Thyroid gland (tissue), 4 donors: ENCODE measurements at regions not wholly inside any gene's neighbourhood (a gene's known extent, or its start where the extent isn't known, plus 50 kb on each side); places are given as distances from the start of the nearest gene placed in this dataset.

Source experiments
- DNase-seq, 2 donors: peaks; one replicate each; pipeline ENCODE4 v3.0.0-alpha.2; 2019
- H3K27ac ChIP-seq, 3 donors: fragments of 200-600 bp; sonication (generic); 1 replicate in 2 of 3; 2 replicates in 1 of 3; pipeline ENCODE4 v1.5.1; 2016 to 2019; ENCODE audit warnings: mild to moderate bottlenecking in 1 of 3, moderate library complexity in 1 of 3
- H3K27me3 ChIP-seq: fragments of 200-600 bp; sonication (generic); one replicate; pipeline ENCODE4 v1.5.1; 2019
- H3K36me3 ChIP-seq, 2 donors: fragments of 200-600 bp; sonication (generic); one replicate each; pipeline ENCODE4 v1.5.1; 2016 to 2019
- H3K4me1 ChIP-seq, 2 donors: fragments of 200-600 bp; sonication (generic); one replicate each; pipeline ENCODE4 v1.5.1; 2017 to 2019
- H3K4me3 ChIP-seq, 3 donors: fragments of 200-600 bp; sonication (generic); replicated peaks in 1 of 3; 1 replicate in 2 of 3; 2 replicates in 1 of 3; pipeline ENCODE4 v1.5.1; 2016; ENCODE audit warnings: mild to moderate bottlenecking in 1 of 3
- H3K9me3 ChIP-seq: fragments of 200-600 bp; sonication (generic); one replicate; pipeline ENCODE4 v1.5.1; 2017
- CTCF ChIP-seq, 6 experiments: fragments of 200-600 bp in 3 of 6; fragments of 450-650 bp in 3 of 6; sonication (generic) in 3 of 6; IDR thresholded peaks; one replicate each; pipeline ENCODE4 v1.5.1; 2016 to 2019; ENCODE audit warnings: antibody characterized with exemption in 6 of 6, mild to moderate bottlenecking in 2 of 6, inconsistent platforms in 1 of 6, moderate library complexity in 1 of 6
- POLR2A ChIP-seq, 2 donors: fragments of 450-650 bp; IDR thresholded peaks; one replicate each; pipeline ENCODE4 v1.6.1; 2017; ENCODE audit warnings: antibody characterized with exemption in 2 of 2, mild to moderate bottlenecking in 2 of 2, moderate library complexity in 1 of 2
- WGBS, 2 donors: methylation state at CpG; one replicate each; pipeline ENCODE4 v1.1.5; 2017; 5-methylcytosine and 5-hydroxymethylcytosine counted together
- intact Hi-C: fragments of 100-400 bp; cut with DNase I; formaldehyde crosslinking; loops from one replicate; pipeline ENCODE4 v1.15.1; 2023

- DNase-seq = no peak
- intact Hi-C loops = loop anchor here (10.0 kb wide), 1 partner anchor 1809 kb away; no protein-coding TSS in a partner anchor
- Histone ChIP-seq H3K4me1 (no peaks in the 10 kb centered on the region), H3K4me3 (no peak overlapping the region), H3K36me3 (no peaks in the 10 kb centered on the region), H3K9me3 (no peaks in the 10 kb centered on the region), H3K27me3 (no peaks in the 10 kb centered on the region), H3K27ac (no peak overlapping the region)
- TF ChIP-seq POLR2A (IDR thresholded peaks at IDR 0.05) = no peak
- no peak for TF ChIP-seq CTCF (IDR thresholded peaks at IDR 0.05)
These were observed 64.0 kb upstream of the GALNT5 start for GRCh38 chr2:157193461-157193860.

GRCh38 chr2:157194097-157194688 is 63.3 kb upstream of the GALNT5 start:
- no peaks in the 10 kb centered on the region for H3K27me3 ChIP-seq
- no peaks in the 10 kb centered on the region for H3K9me3 ChIP-seq
- peak; percentile 2 to 3 for DNase-seq
- intact Hi-C loops = loop anchor here (10.0 kb wide), 1 partner anchor 1809 kb away; no protein-coding TSS in a partner anchor
- H3K36me3 ChIP-seq = no peaks in the 10 kb centered on the region
- no peaks in the 10 kb centered on the region for H3K4me1 ChIP-seq
- H3K27ac ChIP-seq = no peak overlapping the region
- H3K4me3 ChIP-seq = no peak overlapping the region
- TF ChIP-seq CTCF (IDR thresholded peaks at IDR 0.05) = peak; percentile 29 to 63 (median 48)
- TF ChIP-seq POLR2A (IDR thresholded peaks at IDR 0.05) = no peak
- 3 to 5% methylated on average over 2 of the region's 2 CpGs for WGBS, 2 donors

GRCh38 chr2:157194844-157195243 is 62.7 kb upstream of the GALNT5 start:
- H3K4me3 ChIP-seq = no peak overlapping the region
- DNase-seq = no peak
- no peaks in the 10 kb centered on the region for H3K36me3 ChIP-seq
- no peak overlapping the region for H3K27ac ChIP-seq
- WGBS, 2 donors = 85 to 86% methylated on average over 4 of the region's 4 CpGs
- TF ChIP-seq CTCF (IDR thresholded peaks at IDR 0.05) = no peak
- no peak for TF ChIP-seq POLR2A (IDR thresholded peaks at IDR 0.05)
- no peaks in the 10 kb centered on the region for H3K4me1 ChIP-seq
- intact Hi-C loops = loop anchor here (10.0 kb wide), 1 partner anchor 1810 kb away; no protein-coding TSS in a partner anchor
- H3K27me3 ChIP-seq = no peaks in the 10 kb centered on the region
- H3K9me3 ChIP-seq = no peaks in the 10 kb centered on the region

GRCh38 chr2:157196956-157197355 is 60.5 kb upstream of the GALNT5 start:
- no peak overlapping the region for H3K27ac ChIP-seq
- intact Hi-C loops = loop anchor here (10.0 kb wide), 1 partner anchor 1812 kb away; no protein-coding TSS in a partner anchor
- 74 to 75% methylated on average over 7 of the region's 7 CpGs for WGBS, 2 donors
- no peak for DNase-seq
- TF ChIP-seq POLR2A (IDR thresholded peaks at IDR 0.05) (no peak), CTCF (IDR thresholded peaks at IDR 0.05) (no peak)
- no peaks in the 10 kb centered on the region for H3K4me1 ChIP-seq
- H3K9me3 ChIP-seq = no peaks in the 10 kb centered on the region
- no peaks in the 10 kb centered on the region for H3K27me3 ChIP-seq
- no peak overlapping the region for H3K4me3 ChIP-seq
- no peaks in the 10 kb centered on the region for H3K36me3 ChIP-seq

- no peak for TF ChIP-seq POLR2A (IDR thresholded peaks at IDR 0.05)
- TF ChIP-seq CTCF (IDR thresholded peaks at IDR 0.05) = no peak
- H3K36me3 ChIP-seq = no peaks in the 10 kb centered on the region
- no peak overlapping the region for H3K4me3 ChIP-seq
- DNase-seq = no peak
- H3K4me1 ChIP-seq = no peaks in the 10 kb centered on the region
- no peaks in the 10 kb centered on the region for H3K9me3 ChIP-seq
- H3K27ac ChIP-seq = no peak overlapping the region
- H3K27me3 ChIP-seq = no peaks in the 10 kb centered on the region
- WGBS, 2 donors = 84 to 88% methylated on average over 1 of the region's 1 CpG
- intact Hi-C loops = loop anchor here (10.0 kb wide), 1 partner anchor 1813 kb away; no protein-coding TSS in a partner anchor
These were observed 59.7 kb upstream of the GALNT5 start for GRCh38 chr2:157197848-157198247.
